ENCODE measurements at regions not wholly inside any gene's neighbourhood (a gene's known extent, or its start where the extent isn't known, plus 50 kb on each side); places are given as distances from the start of the nearest gene placed in this dataset.
A peak's percentile ranks its signal among the peaks of the same experiment; 100 is the strongest.

DNA sequence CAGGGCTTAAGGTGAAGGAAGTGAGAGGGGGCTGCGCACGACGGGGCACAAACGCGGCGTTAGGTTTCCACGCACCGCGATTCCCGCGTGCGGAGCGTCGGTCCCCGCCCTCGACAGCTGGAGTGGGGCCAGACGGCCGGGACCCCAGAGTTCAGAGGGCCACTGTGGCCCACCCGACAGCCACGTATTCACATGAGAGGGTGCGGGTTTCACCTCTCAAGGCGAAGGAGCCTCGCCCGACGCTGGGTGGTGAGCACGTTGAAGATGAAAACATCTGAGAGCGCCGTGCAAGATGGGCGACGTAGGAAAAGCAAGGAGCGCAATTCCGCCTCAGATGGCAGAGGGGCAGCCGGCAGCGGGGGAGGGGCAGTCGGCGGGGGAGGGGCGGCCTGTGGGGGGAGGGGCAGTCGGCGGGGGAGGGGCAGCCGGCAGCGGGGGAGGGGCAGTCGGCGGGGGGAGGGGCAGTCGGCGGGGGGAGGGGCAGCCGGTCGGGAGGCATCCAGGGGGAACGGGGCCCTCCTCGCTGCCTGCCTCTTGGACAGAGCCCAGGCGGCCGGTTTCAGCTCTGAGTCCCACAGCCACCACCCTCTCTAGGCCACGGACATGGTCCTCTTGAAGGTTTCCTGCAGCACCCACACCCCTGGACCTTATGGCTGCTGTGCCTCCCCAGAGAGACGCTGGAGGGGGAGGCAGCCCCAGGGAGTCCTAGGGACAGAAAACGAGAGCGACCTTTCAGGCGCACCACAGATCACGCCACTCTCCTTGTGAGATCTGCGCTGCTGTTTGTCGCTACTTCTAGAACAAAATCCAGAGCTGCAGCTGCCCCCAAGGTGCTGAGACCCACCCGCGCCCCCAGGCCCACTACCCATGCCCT, 113.7 kb downstream of the DLL1 start:
- DNase-seq: no peak

DNA sequence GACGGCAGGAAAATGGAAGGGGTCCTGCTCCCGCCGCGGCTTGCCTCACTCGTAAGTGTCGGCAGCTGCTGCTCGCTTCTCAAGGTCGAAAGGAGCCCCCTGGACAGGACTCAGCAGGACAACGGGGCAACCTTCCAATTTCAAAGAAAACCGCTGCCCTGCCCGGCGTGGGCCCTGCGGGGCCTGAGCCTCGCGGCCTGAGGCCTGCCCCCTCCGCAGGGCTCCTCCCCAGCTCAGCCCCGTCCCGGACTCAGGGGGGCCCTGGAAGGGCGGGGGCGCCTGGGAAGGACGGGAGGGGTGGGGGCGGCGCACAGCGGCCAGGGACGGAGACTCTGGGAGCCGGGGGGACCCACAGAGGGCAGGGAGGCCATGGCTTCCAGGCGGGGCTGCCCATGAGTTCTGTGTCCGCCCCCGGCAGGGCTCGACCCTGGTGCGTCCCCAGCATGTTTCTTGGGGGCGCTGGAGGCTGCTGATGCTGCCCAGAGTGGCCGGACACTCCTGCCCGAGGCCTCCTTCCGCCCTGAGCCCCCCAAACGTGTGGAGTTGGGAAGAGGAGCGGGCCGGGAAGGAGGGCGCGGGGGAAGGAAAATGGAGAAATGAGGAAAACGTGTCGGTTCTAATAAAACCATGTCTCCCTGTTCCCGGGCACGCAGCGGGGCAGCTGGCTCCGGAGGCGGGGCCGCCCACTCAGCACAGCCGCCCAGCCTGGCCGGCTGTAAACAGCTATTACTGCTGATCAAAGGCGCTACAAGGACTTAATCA, 114.6 kb downstream of the DLL1 start:
- no peak for DNase-seq

DNA sequence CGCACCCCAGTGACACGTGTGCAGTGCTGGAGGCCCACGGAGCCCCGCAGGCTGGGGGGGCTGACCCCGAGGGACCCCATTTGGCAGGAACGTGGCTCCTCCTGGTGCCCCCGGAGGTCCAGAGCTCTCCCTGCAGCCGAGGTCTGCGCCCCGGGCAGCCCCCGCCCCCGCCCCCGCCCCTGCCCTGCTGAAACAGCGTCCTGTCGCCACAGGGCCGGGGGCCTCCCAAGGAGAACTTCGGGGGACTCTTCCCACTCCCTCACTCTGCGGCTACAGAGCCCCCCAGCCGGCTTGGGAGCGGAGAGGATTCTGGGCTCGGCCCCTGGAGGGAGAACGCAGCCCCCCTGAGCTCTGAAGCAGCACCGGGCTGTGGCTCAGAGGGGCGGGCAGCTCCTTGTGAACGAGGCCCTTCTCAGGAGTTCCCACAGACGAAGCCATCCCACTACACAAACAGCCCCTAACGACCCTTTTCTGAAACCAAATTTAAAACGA, 115.2 kb downstream of the DLL1 start:
- DNase-seq: no peak

DNA sequence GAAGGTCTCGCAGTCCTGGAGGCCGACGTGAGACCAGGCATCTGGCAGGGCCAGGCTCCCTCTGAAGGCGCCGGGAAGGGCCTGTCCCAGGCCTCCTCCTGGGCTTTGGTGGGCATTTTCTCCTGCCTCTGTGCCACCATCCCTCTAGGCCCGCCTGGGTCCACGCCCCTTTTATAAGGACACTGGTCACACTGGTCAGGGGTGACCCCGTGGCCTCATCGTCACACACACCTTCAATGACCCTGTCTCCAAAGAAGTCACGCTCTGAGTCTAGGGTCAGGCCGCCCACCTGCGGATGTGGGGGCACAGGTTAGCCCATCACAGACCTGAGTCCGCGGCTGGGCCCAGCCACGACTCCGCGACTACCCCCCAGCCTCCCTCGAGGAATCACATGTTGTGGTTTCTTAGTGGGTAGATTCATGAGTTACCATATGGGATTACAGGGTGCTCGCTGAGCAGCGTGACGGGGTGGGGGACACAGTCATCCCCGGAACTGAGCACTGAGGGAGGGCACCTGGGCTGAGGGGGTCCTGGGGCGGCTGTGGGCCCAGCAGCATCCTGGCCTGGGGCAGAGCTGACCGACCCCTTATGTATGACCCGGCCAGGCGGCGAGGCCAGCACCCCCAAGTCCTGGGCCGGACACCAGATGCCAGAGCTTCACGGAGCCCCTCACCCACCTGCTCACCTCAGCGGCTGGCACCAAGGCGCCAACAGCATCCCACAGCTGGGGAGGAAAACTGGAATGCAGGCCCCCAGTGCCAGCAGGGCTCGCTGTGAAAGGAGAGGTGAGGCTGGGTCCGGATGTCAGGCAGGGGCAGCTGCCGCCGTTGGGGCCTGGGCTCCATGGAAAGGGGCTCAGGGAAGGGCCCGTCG, 115.9 kb downstream of the DLL1 start:
- no peak for DNase-seq

DNA sequence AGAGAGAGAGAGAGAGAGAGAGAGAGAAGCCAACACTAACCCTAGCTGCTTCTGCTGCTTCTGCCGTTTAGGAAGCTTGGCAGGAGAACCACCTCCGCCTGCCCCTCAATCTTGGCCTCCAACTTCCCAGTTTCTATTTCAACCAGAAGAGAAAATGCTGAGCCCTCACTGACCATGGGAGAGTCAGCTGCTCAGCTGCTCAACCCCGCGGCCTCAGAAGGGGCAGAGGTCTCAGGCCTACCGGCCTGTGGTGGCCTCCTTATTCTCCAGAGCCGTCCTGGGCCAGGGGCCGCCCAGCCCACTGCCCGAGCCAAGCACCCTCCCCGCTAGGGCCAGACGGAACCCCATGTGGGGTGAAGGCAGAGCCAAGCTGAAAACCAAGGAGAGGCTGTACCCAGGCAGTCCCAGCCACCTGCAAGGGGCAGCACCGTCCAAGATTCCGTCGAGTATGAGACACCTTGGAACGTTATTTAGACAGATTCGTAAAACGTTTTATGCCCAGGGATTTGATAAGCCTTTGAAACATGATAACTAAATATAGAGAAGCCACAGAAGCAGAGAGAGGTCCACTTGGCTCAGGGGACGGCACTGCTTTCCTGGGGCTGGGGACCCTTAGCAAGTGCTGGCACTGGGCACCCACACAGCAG, 116.6 kb downstream of the DLL1 start:
- no peak for DNase-seq

DNA sequence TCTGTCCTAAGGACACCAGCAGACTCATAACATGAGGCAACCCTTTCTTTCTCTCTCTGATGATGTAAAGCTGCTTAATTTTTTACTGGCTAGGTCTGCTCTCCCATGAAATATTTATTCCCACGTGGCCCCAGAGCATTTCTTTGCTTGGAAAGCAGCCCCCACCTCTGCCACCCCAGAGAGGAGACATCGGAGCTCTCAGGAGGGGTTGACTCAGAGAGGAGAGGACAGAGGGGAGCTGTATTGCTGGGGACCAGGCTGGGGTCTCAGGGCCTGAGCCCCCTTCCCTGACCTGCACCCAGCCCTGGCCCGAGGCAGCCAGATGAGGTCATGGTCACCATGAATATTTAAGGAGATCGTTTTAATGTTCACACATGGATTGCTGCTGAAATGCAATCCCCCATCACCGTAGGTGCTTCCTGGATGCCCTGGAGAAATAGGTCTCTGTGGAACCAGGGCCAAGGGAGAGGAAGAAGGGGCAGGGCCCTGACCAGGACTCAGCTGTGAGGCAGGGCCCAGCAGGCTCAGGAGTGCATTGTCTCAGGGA, 117.5 kb downstream of the DLL1 start:
- no peak for DNase-seq

DNA sequence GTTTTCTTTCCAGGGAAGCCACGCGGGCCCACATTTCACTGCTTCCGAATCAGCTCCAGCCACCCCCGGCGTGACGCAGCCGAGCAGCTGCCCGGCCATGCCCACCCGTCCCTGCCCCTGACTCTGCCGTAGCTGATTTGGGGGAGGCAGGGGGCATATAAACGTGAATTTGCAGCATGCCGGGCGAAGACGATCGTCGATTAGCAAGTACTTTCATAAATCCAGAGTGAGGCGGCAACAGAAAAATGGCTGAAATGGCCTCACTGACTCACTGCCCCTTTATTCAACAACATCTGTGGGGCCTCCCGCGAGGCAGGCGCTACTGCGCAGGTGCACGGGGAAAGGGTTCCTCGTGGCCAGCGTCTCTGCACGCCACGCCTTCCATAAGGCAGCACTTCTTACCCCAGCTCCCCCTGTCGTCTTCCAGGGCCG, 118.0 kb downstream of the DLL1 start:
- DNase-seq: no peak

DNA sequence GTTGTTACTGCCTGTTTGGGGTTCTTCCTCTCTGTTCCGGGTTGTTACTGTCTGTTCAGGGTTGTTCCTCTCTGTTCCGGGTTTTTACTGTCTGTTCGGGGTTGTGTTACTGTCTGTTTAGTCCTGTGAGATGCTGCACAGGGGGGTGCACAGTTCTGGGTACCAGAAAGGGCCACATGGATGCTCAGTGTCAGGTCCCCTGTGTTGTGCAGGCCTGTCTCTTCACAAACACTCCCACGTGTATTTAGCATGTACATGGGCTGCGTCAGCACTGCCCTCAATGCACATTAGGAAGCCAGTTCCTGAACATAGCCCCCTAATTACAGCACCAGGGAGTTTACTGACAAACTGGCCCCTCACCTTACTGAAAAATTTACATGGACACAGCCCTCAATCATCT, 118.5 kb downstream of the DLL1 start:
- no peak for DNase-seq

DNA sequence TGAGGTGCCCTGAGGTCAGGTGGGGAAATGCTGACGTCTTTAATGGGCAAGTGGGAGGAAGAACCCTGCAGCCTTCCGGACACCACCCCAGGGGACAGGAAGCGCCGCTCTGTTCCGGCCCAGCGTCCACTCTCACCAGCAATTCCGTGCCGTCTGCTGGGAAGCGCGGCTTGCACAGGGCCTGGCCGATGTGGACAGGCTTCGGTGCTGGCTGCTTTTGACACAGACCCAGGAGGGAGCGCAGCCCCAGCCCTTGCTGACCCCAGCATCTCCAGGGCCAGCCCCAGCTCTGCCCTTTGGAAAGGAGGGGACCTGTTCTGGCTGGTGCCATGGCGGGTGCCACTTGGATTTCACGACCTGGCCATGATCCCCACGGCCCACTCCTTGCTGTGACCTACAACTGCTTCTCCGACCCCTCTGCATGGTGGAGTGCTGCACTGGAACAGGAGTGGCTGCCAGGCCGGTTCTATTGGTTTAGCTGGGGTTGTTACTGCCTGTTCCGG, 123.2 kb downstream of the DLL1 start:
- peak; percentile 0 for DNase-seq

DNA sequence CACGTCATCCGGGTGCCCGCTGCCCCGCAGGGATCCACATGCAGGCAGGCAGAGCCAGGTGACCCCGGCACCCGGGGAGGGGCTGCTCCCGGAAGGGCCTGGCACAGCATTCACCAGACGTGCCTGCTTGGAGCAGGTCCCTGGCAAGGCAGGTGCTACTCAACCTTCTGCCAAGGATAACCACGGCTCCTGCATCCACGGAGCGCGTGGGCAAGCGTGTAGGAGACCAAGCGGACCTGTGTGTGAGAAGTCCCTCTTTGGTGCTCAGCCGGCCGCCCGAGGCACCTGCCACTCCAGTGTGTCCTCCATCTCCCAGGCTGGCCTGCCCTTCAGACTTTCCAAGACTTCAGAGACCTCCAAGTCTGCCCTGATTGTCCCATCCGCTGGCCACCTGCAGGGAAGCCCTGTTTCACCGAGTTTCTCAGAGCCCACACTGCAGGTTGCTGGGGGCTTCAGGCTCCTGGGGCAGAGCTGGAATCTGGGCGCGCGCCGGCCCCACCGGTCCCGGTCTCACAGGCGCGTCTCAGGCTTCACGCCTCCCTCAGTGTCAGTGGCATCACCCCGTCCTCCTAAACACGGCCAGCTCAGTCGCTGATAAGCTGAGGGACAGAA, 124.3 kb downstream of the DLL1 start:
- DNase-seq: no peak

DNA sequence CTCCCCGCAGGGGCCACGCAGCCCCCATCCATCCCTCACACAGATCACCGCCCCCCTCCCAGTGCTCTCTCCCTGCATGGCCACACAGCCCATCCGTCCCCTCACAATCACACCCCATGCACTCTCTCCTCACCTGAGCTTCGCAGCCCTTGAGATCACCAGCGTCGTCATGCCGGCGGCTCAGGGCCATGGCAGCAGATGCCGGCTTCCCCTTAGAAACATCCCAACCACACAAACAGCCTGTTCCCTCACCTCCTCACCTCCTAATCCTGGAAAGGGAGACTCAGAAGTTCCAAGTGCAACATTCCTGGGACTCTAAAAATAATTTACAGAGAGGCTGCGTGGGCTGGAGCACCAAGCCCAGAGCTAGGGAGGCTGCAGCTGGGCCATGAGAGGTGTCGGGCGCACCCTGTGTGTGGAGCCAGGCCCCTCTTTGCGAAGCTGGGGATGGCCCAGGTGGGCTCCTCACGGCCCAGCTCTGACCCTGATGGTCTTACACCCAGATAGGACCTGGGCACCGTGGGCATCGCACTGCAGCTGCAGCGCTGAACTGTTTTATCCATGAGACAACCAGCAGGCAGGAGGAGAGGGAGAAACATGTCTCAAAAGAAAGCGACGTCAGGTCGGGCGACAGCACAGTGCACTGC, 125.3 kb downstream of the DLL1 start:
- DNase-seq: no peak

DNA sequence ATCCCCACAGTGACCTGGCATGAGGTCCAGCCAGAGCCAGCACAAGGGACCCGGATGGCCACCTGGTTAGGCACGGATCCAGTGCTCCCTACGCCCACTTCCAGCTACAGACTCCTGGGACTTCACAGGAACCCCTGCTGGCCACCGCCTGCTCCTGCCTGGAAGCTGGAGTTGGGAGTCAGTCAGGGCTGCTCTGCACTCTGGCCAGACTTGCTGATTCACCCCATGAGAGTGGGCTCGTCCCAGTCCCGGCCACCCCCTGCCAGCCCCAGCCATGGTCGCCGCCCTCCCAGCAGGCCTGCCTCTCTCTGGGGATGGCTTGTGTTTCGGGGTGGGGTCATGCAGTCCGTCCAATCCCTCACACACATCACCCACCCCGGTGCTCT, 125.8 kb downstream of the DLL1 start:
- DNase-seq: no peak

DNA sequence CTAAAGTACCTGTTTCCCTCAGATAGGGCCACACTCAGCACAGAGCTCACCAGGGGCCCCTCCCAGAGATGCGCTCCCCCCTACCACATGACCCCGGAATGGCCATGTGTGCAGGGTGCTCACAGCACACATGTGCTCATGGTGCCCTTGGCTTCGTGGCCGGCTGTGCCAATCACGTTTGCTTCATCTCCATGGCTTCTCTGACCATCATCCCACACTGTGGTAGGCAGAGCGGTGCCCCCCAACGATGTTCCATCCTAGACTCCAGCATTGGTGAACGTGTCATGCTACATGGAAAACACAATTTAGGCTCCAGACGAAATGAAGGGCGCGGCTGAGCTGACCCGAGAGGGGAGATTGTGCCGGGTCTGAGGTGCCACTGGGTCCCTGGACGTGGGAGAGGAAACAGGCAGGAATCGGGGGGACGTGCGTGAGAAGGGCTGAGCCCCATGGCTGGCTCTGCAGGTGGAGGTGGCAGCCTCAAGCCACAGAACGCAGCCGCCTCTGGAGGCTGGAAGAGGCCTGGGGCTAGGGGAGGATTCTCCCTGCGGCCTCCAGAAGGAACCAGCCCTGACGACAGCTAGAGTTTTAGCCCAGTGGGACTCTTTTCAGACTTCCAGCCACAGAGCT, 126.5 kb downstream of the DLL1 start:
- no peak for DNase-seq

DNA sequence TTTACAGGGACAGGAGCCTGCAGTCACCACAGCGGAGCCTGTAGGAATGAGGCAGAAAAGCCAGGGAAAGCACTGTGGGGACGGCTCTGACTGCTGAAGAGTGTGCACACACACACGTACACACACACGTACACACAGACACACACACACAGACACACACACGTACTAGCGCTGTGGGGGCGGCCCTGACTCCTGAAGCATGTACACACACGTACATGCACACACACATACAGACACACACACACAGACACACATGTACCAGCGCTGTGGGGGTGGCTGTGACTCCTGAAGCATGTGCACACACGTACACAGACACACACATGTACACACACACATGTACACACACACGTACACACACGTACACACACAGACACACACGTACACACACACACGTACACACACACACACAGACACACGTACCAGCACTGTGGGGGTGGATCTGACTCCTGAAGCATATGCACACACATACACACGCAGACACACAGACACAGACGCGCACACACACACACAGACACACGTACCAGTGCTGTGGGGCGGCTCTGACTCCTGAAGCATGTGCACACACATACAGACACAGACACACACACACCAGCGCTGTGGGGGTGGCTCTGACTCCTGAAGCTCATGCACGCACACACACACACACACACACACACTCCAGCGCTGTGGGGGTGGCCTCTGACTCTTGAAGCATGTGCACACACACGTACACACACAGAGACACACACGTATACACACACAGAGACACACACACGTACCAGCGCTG, 127.3 kb downstream of the DLL1 start:
- no peak for DNase-seq

DNA sequence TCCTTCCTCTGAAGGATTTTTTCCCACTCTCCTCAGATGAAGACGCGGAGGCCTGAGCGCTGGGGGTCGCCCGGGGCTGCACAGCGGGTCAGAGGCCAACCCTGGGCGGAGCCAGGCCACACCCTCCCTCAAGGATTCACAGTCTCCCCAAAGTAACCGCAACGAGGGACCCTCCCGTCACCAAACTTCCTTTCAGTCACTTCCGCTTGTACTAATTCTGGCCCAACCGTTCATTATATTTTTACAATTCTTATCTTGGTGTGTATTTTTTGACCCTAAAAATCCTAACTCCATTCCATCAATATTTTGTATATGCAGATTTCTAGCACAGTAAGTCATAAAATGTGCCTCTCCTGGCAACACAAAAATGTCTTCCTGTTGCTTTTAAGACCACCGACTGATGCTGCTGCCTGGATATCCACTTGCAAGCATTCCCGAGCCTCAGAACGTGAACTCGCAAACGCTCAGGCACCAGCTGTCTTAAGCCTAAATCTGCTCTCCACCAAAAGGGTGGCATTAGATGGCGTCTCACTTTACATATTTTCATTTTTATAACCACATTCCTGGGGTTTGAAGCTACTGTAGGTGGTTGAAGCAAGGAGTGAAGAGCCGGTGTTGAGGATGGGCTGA, 128.0 kb downstream of the DLL1 start:
- no peak for DNase-seq

DNA sequence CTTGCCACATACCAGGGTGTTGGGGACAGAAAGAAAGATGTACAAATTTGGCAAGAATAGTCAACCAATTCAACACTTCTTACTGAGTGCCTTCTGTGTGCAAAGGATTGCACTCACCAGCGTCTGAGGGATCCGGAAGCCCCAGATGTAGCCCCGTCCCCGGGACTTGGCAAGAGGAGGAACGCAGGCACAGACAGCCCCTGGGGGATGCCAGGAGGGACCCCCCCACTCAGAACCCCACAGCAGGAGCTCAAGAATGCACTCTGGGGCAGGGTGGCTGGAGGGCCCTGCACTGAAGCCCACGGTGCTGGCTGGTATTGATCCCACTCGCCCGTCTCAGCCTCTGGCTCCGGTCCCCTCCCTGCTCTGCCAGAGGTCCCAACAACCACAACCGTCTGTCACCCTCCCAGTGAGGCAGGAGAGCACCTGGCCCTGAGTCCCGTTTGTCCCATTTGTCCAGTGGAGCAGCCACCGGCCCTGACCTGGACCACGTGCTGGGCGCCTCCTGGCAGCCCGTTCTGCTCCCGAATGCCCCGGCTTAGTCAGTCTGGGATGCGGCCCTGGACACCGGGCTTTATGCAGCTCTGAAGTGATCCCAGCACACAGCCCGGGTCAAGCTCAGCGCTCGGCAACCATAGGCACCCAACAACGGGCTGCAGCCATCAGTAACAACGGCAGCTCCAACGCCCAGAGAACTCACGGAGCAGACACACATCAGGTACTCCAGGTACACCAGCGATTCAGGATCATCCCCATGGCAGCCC, 128.7 kb downstream of the DLL1 start:
- DNase-seq: no peak

DNA sequence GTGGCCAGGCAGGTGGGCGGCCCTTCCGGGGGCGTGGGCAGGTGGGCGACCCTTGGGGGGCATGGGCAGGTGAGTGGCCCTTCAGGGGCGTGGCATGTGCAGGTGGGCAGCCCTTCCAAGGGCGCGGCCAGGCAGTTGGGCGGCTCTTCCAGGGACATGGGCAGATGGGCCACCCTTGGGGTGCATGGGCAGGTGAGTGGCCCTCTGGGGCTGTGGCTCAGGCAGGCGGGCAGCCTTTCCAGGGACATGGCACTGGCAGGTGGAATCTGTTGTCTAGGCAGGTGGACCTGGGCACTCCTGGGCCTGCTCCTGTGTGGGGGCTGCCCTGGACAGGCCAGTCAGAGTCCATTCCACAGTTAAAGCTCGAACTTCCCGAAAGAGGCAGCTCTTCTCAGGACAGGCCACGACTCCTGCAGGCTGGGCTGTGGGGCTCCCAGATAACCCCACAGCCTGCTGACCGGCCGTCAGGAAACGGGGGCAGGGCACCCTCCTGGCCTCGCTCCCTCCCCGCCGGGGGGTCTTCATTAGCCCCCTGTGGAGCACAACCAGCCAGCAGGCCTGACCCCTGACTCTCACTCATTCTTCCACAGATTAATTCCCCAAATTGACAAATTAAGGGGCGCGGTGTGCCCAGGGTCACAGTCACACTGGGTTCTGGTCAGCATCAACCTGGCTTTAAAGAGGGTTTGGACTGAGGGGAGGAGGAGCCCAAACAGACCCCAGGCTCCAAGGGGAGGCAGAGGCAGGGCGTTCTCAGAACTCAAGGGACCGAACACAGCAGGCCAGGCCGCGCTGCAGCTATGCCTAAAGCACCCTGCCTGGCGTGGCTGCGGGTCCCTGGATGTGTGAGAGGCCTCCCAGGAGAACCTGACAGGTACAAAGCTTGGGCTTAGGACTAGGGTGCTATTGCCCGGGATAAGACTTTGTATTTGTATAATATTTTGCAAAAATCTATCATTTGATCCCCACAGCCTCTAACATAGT, 130.0 kb downstream of the DLL1 start:
- no peak for DNase-seq
